ENCODE measurements at regions not wholly inside any gene's neighbourhood (a gene's known extent, or its start where the extent isn't known, plus 50 kb on each side); places are given as distances from the start of the nearest gene placed in this dataset.
"Not testable (repeated sequence)": the region's sequence is repeated elsewhere in the genome, so short reads cannot be mapped to it uniquely, and the experiment has no call there.

GRCh38 chr7:148505645-148506375, 84.8 kb upstream of the C7orf33 start:
- ATAC-seq (ENCODE audit: poor library complexity) (no peak), DNase-seq (no peak)
- intact Hi-C loops (cut with DNase I), result no loop called here

GRCh38 chr7:148507064-148507573, 83.4 kb upstream of the C7orf33 start:
- intact Hi-C loops (cut with DNase I); ATAC-seq (ENCODE audit: poor library complexity); DNase-seq: not testable (repeated sequence)

- no peak for DNase-seq
- intact Hi-C loops (cut with DNase I), result no loop called here
- no peak for ATAC-seq (ENCODE audit: poor library complexity)
Observed at GRCh38 chr7:148507787-148508186, 82.8 kb upstream of the C7orf33 start.

GRCh38 chr7:148514236-148514635, 76.3 kb upstream of the C7orf33 start:
- no peak for ATAC-seq (ENCODE audit: poor library complexity)
- intact Hi-C loops (cut with DNase I), result no loop called here

GRCh38 chr7:148515237-148515636, 75.3 kb upstream of the C7orf33 start:
- DNase-seq (no peak), ATAC-seq (ENCODE audit: poor library complexity) (no peak)
- intact Hi-C loops (cut with DNase I), result no loop called here

More at GRCh38 chr7:148514236-148514635, 76.3 kb upstream of the C7orf33 start:
- DNase-seq, result no peak

- intact Hi-C loops (cut with DNase I), result no loop called here
- no peak for ATAC-seq (ENCODE audit: poor library complexity)
- DNase-seq, result no peak
Observed at GRCh38 chr7:148515728-148516695, 74.6 kb upstream of the C7orf33 start.

- DNase-seq; ATAC-seq (ENCODE audit: poor library complexity); intact Hi-C loops (cut with DNase I): not testable (repeated sequence)
Observed at GRCh38 chr7:148519386-148519785, 71.2 kb upstream of the C7orf33 start.

GRCh38 chr7:148521271-148521670, 69.3 kb upstream of the C7orf33 start:
- DNase-seq (no peak), ATAC-seq (ENCODE audit: poor library complexity) (no peak)
- intact Hi-C loops (cut with DNase I), result no loop called here

- no peak for ATAC-seq (ENCODE audit: poor library complexity)
- intact Hi-C loops (cut with DNase I), result no loop called here
- DNase-seq, result no peak
Observed at GRCh38 chr7:148523550-148523949, 67.0 kb upstream of the C7orf33 start.

GRCh38 chr7:148524479-148525224, 65.9 kb upstream of the C7orf33 start:
- intact Hi-C loops (cut with DNase I), result no loop called here
- ATAC-seq (ENCODE audit: poor library complexity) (no peak), DNase-seq (no peak)

GRCh38 chr7:148527717-148528168, 62.8 kb upstream of the C7orf33 start:
- DNase-seq (peak; percentile 72), ATAC-seq (ENCODE audit: poor library complexity) (peak; percentile 64)
- intact Hi-C loops (cut with DNase I), result no loop called here

GRCh38 chr7:148535217-148535616, 55.3 kb upstream of the C7orf33 start:
- intact Hi-C loops (cut with DNase I), result no loop called here
- ATAC-seq (ENCODE audit: poor library complexity) (no peak), DNase-seq (no peak)

GRCh38 chr7:148537435-148537834, 53.1 kb upstream of the C7orf33 start:
- no peak for ATAC-seq (ENCODE audit: poor library complexity)

GRCh38 chr7:148540041-148540738, 50.4 kb upstream of the C7orf33 start:
- peak; percentile 74 for ATAC-seq (ENCODE audit: poor library complexity)
- DNase-seq, result peak; percentile 82

More at GRCh38 chr7:148537435-148537834, 53.1 kb upstream of the C7orf33 start:
- intact Hi-C loops (cut with DNase I), result no loop called here
- no peak for DNase-seq

More at GRCh38 chr7:148540041-148540738, 50.4 kb upstream of the C7orf33 start:
- intact Hi-C loops (cut with DNase I), result no loop called here

Data from Right ventricle myocardium superior (tissue), 1 donor.